Calu3 (cell line): ENCODE measurements at regions not wholly inside any gene's neighbourhood (a gene's known extent, or its start where the extent isn't known, plus 50 kb on each side); places are given as distances from the start of the nearest gene placed in this dataset.

Experiments
- BruUV-seq: library from RNA; stranded (reverse); fragments of 400-500 nt; replicated peaks from 2 replicates; lab custom pipeline; 2021; lab: Mats Ljungman, UMichigan
- CTCF ChIA-PET: fragments of 300-600 bp; sonication (Branson Sonifier 250); formaldehyde crosslinking; loops from one replicate; lab custom pipeline; 2022; ENCODE audit warnings: antibody characterized with exemption; lab: Charles Lee
- DNase-seq: peaks from one replicate; pipeline ENCODE4 v3.0.0; 2022
- H3K27ac Mint-ChIP-seq: one replicate; pipeline ENCODE4 v1.8.0; 2022; ENCODE audit warnings: mixed read lengths; ENCODE audit not compliant: unreplicated experiment
- H3K27me3 Mint-ChIP-seq: one replicate; pipeline ENCODE4 v1.8.0; 2022; ENCODE audit warnings: mixed read lengths; ENCODE audit not compliant: unreplicated experiment
- H3K36me3 Mint-ChIP-seq: one replicate; pipeline ENCODE4 v1.8.0; 2022; ENCODE audit warnings: mild to moderate bottlenecking, moderate library complexity, mixed read lengths; ENCODE audit not compliant: insufficient read depth, unreplicated experiment
- H3K4me1 Mint-ChIP-seq: one replicate; pipeline ENCODE4 v1.8.0; 2022; ENCODE audit warnings: mild to moderate bottlenecking, low read depth, mixed read lengths; ENCODE audit not compliant: unreplicated experiment
- H3K4me3 Mint-ChIP-seq: one replicate; pipeline ENCODE4 v1.8.0; 2022; ENCODE audit warnings: mild to moderate bottlenecking, low read depth, moderate library complexity, mixed read lengths; ENCODE audit not compliant: unreplicated experiment
- H3K9me3 Mint-ChIP-seq: one replicate; pipeline ENCODE4 v1.8.0; 2022; ENCODE audit warnings: low read depth, mixed read lengths; ENCODE audit not compliant: unreplicated experiment
- CTCF ChIP-seq: fragments of 200-600 bp; IDR thresholded peaks from one replicate; pipeline ENCODE4 v1.8.0; 2022; ENCODE audit warnings: antibody characterized with exemption; ENCODE audit not compliant: unreplicated experiment
- intact Hi-C: fragments of 100-400 bp; cut with micrococcal nuclease; formaldehyde crosslinking; loops from one replicate; pipeline ENCODE4 v1.10.0; 2022; ENCODE audit not compliant: unreplicated experiment

DNA sequence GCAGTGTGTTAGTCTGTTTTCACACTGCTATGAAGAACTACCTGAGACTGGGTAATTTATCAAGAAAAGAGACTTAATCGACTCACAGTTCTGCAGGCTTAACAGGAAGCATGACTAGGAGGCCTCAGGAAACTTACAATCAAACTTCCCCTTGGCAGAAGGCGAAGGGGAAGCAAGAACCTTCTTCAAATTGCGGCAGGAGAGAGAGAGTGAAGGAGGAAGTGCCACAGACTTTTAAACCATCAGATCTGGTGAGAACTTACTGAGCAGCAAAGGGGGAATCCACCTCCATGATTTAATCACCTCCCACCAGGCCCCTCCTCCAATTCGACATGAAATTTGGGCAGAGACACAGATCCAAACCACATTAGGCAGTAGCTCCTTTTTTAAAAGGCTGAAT is 59.2 kb upstream of the LEF1 start:
- Mint-ChIP-seq H3K4me3 (no peak overlapping the region), H3K36me3 (no peaks in the 10 kb centered on the region), H3K27ac (no peak overlapping the region), H3K4me1 (no peaks in the 10 kb centered on the region), H3K27me3 (no peaks in the 10 kb centered on the region), H3K9me3 (peaks cover 4% of the 10 kb centered on the region)
- intact Hi-C loops, result no loop called here
- no peak for DNase-seq
- CTCF ChIA-PET, result no interaction called here
- TF ChIP-seq CTCF, result no peak
- no TSS peak for BruUV-seq

DNA sequence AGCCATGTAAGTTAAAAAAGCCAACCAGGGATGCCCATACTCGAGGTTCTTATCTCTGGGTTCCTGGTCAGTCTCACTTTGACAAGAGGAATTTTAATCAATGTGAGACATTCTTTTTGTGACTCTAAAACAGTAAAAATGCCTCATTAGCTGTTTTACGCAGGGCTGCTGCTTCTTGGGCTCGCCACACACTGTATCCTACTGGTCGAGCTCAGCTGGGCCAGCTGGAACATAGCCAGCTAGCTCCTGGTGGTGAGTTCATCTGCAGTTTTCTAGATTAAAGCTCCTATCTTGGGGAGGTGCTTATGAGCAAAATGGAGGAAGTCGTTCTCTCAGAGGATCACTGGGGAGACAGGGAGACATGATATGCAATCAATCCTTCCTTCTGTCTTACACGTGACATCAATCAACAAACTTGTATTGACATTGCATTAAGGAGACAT is 55.9 kb upstream of the LEF1 start:
- BruUV-seq, result no TSS peak
- intact Hi-C loops, result no loop called here
- Mint-ChIP-seq H3K4me3 (no peak overlapping the region), H3K9me3 (no peaks in the 10 kb centered on the region), H3K36me3 (no peaks in the 10 kb centered on the region), H3K27me3 (no peaks in the 10 kb centered on the region), H3K27ac (no peak overlapping the region), H3K4me1 (no peaks in the 10 kb centered on the region)
- CTCF ChIA-PET, result no interaction called here
- no peak for DNase-seq
- TF ChIP-seq CTCF, result no peak

- Mint-ChIP-seq H3K4me3 (no peak overlapping the region), H3K27ac (no peak overlapping the region), H3K27me3 (no peaks in the 10 kb centered on the region), H3K9me3 (no peaks in the 10 kb centered on the region), H3K36me3 (no peaks in the 10 kb centered on the region), H3K4me1 (no peaks in the 10 kb centered on the region)
- DNase-seq, result no peak
- CTCF ChIA-PET, result interaction anchor here (0.7 kb wide), 1 partner anchor 590 kb away, joined by 3 read pairs; no protein-coding TSS in a partner anchor
- no TSS peak for BruUV-seq
- intact Hi-C loops, result no loop called here
- no peak for TF ChIP-seq CTCF
These were observed 54.6 kb upstream of the LEF1 start for GRCh38 chr4:108223313-108223712.

DNA sequence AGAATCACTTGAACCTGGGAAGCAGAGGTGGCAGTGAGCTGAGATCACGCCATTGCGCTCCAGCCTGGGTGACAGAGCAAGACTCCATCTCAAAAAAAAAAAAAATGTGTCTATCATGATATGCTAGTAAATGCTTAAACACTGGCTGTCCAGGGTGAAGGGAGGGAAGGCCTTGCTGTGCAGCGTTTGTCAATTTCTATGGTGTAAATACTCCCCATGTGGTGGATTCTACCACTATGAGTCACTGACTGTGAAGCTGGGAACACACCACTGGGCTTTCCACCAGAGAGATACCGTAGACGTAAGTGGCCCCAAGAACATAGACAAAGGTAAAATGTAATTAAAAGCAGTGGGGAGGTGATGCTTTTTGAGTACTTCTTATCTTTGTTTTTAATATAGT is 51.3 kb upstream of the LEF1 start:
- H3K4me3 Mint-ChIP-seq, result no peak overlapping the region
- CTCF ChIA-PET, result no interaction called here

More for the DNA sequence above, 51.3 kb upstream of the LEF1 start:
- no peak overlapping the region for H3K27ac Mint-ChIP-seq
- intact Hi-C loops, result no loop called here
- H3K36me3 Mint-ChIP-seq, result no peaks in the 10 kb centered on the region
- no peaks in the 10 kb centered on the region for H3K27me3 Mint-ChIP-seq
- no peaks in the 10 kb centered on the region for H3K4me1 Mint-ChIP-seq
- H3K9me3 Mint-ChIP-seq, result no peaks in the 10 kb centered on the region
- TF ChIP-seq CTCF, result no peak
- no TSS peak for BruUV-seq
- no peak for DNase-seq
